ENCODE measurements at regions not wholly inside any gene's neighbourhood (a gene's known extent, or its start where the extent isn't known, plus 50 kb on each side); places are given as distances from the start of the nearest gene placed in this dataset.

GRCh38 chr10:44747593-44748172, 163.5 kb upstream of the TMEM72 start:
- no peaks in the 10 kb centered on the region for H4K20me1 ChIP-seq (ENCODE audit: insufficient read depth)
- no peak for DNase-seq (ENCODE audit: low read depth, low spot score)
- no peak for TF ChIP-seq CBX3 (IDR thresholded peaks at IDR 0.05; ENCODE audit: low read depth)
- no peak for TF ChIP-seq ZNF274 (IDR thresholded peaks at IDR 0.05; ENCODE audit: low read depth, low read length)
- TF ChIP-seq FOSL1 (IDR thresholded peaks at IDR 0.05; ENCODE audit: low read depth) = no peak
- no peak for TF ChIP-seq EZH2 (IDR thresholded peaks at IDR 0.05)
- TF ChIP-seq POLR2A (IDR thresholded peaks at IDR 0.05; ENCODE audit: borderline replicate concordance, extremely low read depth, insufficient read depth, insufficient read length) = no peak
- TF ChIP-seq ELF1 (IDR thresholded peaks at IDR 0.05; ENCODE audit: borderline replicate concordance, low read depth) = no peak
- no peak for TF ChIP-seq SIN3A (IDR thresholded peaks at IDR 0.05; ENCODE audit: low read depth)
- no peaks in the 10 kb centered on the region for H3K9me2 ChIP-seq (ENCODE audit: insufficient read depth)
- H3K9ac ChIP-seq (ENCODE audit: low read length) = no peak overlapping the region
- intact Hi-C loops (cut with micrococcal nuclease) = no loop called here
- no peaks in the 10 kb centered on the region for H3K36me3 ChIP-seq (ENCODE audit: control insufficient read depth in 1 of 2, insufficient read depth in 2 of 2, low read length in 2 of 2)
- H3K4me3 ChIP-seq (replicated peaks in 1 of 2; ENCODE audit: low read depth in 1 of 2, low read length in 2 of 2) = no peak overlapping the region
- no TSS peak for BruUV-seq (replicated peaks)
- no peak overlapping the region for H3K4me2 ChIP-seq (ENCODE audit: low read length)
- no peak overlapping the region for H2AFZ ChIP-seq (ENCODE audit: low read depth, low read length, poor library complexity, severe bottlenecking)
- ATAC-seq = no peak
- RAD21 ChIA-PET (ENCODE audit: low non-redundant PET in 1 of 2, low total read pairs in 2 of 2, uncharacterized antibody in 2 of 2, unreplicated experiment in 2 of 2) = no interaction called here
- CTCF ChIA-PET = no interaction called here
- H3K4me1 ChIP-seq (ENCODE audit: control insufficient read depth in 1 of 2, insufficient read depth in 2 of 2, low read length in 2 of 2) = no peaks in the 10 kb centered on the region
- peaks cover 13% of the 10 kb centered on the region for H3K27me3 ChIP-seq (ENCODE audit: insufficient read depth, low read length)
- H3K9me3 ChIP-seq (ENCODE audit: control insufficient read depth in 1 of 2, insufficient read depth in 1 of 2, low read depth in 1 of 2, low read length in 2 of 2) = no peaks in the 10 kb centered on the region
- POLR2A ChIA-PET = no interaction called here
- no peaks in the 10 kb centered on the region for H3K79me2 ChIP-seq (ENCODE audit: insufficient read depth, low read length)
- no peak overlapping the region for H3K27ac ChIP-seq (ENCODE audit: low read depth, low read length)

GRCh38 chr10:44749151-44749550, 162.0 kb upstream of the TMEM72 start:
- Histone ChIP-seq H3K9ac (ENCODE audit: low read length) (no peak overlapping the region), H3K36me3 (ENCODE audit: control insufficient read depth in 1 of 2, insufficient read depth in 2 of 2, low read length in 2 of 2) (no peaks in the 10 kb centered on the region), H3K9me2 (ENCODE audit: insufficient read depth) (no peaks in the 10 kb centered on the region), H2AFZ (ENCODE audit: low read depth, low read length, poor library complexity, severe bottlenecking) (no peak overlapping the region), H3K79me2 (ENCODE audit: insufficient read depth, low read length) (no peaks in the 10 kb centered on the region), H3K4me2 (ENCODE audit: low read length) (no peak overlapping the region), H3K4me3 (replicated peaks in 1 of 2; ENCODE audit: low read depth in 1 of 2, low read length in 2 of 2) (no peak overlapping the region), H4K20me1 (ENCODE audit: insufficient read depth) (no peaks in the 10 kb centered on the region), H3K9me3 (ENCODE audit: control insufficient read depth in 1 of 2, insufficient read depth in 1 of 2, low read depth in 1 of 2, low read length in 2 of 2) (no peaks in the 10 kb centered on the region), H3K27me3 (ENCODE audit: insufficient read depth, low read length) (peaks cover 19% of the 10 kb centered on the region), H3K27ac (ENCODE audit: low read depth, low read length) (no peak overlapping the region), H3K4me1 (ENCODE audit: control insufficient read depth in 1 of 2, insufficient read depth in 2 of 2, low read length in 2 of 2) (no peaks in the 10 kb centered on the region)
- intact Hi-C loops (cut with micrococcal nuclease) = no loop called here
- no peak for TF ChIP-seq FOSL1 (IDR thresholded peaks at IDR 0.05; ENCODE audit: low read depth)
- TF ChIP-seq, protein P1, sequence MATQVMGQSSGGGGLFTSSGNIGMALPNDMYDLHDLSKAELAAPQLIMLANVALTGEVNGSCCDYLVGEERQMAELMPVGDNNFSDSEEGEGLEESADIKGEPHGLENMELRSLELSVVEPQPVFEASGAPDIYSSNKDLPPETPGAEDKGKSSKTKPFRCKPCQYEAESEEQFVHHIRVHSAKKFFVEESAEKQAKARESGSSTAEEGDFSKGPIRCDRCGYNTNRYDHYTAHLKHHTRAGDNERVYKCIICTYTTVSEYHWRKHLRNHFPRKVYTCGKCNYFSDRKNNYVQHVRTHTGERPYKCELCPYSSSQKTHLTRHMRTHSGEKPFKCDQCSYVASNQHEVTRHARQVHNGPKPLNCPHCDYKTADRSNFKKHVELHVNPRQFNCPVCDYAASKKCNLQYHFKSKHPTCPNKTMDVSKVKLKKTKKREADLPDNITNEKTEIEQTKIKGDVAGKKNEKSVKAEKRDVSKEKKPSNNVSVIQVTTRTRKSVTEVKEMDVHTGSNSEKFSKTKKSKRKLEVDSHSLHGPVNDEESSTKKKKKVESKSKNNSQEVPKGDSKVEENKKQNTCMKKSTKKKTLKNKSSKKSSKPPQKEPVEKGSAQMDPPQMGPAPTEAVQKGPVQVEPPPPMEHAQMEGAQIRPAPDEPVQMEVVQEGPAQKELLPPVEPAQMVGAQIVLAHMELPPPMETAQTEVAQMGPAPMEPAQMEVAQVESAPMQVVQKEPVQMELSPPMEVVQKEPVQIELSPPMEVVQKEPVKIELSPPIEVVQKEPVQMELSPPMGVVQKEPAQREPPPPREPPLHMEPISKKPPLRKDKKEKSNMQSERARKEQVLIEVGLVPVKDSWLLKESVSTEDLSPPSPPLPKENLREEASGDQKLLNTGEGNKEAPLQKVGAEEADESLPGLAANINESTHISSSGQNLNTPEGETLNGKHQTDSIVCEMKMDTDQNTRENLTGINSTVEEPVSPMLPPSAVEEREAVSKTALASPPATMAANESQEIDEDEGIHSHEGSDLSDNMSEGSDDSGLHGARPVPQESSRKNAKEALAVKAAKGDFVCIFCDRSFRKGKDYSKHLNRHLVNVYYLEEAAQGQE (IDR thresholded peaks at IDR 0.05; ENCODE audit: low read depth) = no peak
- no peak for TF ChIP-seq EGR1 (IDR thresholded peaks at IDR 0.05; ENCODE audit: low read depth)
- TF ChIP-seq ZNF274 (IDR thresholded peaks at IDR 0.05; ENCODE audit: low read depth, low read length) = no peak
- TF ChIP-seq POLR2A (IDR thresholded peaks at IDR 0.05; ENCODE audit: borderline replicate concordance, extremely low read depth, insufficient read depth, insufficient read length) = no peak
- no peak for TF ChIP-seq RAD21 (IDR thresholded peaks at IDR 0.05; ENCODE audit: low read depth)
- no peak for TF ChIP-seq CEBPB (IDR thresholded peaks at IDR 0.05; ENCODE audit: low read depth)
- TF ChIP-seq TCF7L2 (IDR thresholded peaks at IDR 0.05; ENCODE audit: borderline replicate concordance, extremely low read depth, insufficient read depth, insufficient read length) = no peak
- TF ChIP-seq JUND (IDR thresholded peaks at IDR 0.05) = no peak
- TF ChIP-seq, protein P2, sequence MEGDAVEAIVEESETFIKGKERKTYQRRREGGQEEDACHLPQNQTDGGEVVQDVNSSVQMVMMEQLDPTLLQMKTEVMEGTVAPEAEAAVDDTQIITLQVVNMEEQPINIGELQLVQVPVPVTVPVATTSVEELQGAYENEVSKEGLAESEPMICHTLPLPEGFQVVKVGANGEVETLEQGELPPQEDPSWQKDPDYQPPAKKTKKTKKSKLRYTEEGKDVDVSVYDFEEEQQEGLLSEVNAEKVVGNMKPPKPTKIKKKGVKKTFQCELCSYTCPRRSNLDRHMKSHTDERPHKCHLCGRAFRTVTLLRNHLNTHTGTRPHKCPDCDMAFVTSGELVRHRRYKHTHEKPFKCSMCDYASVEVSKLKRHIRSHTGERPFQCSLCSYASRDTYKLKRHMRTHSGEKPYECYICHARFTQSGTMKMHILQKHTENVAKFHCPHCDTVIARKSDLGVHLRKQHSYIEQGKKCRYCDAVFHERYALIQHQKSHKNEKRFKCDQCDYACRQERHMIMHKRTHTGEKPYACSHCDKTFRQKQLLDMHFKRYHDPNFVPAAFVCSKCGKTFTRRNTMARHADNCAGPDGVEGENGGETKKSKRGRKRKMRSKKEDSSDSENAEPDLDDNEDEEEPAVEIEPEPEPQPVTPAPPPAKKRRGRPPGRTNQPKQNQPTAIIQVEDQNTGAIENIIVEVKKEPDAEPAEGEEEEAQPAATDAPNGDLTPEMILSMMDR (IDR thresholded peaks at IDR 0.05 in 2 of 3, conservative IDR thresholded peaks at IDR 0.05 in 1 of 3; ENCODE audit: borderline replicate concordance in 1 of 3, insufficient read depth in 1 of 3, low read depth in 2 of 3, low read length in 2 of 3) = no peak
- no peak for TF ChIP-seq POLR2AphosphoS5 (IDR thresholded peaks at IDR 0.05; ENCODE audit: low read depth, low read length)
- TF ChIP-seq YY1 (IDR thresholded peaks at IDR 0.05; ENCODE audit: extremely low read depth, insufficient replicate concordance, low read depth, low read length) = no peak
- ATAC-seq = no peak
- no peak for DNase-seq (ENCODE audit: low read depth, low spot score)
- ChIA-PET POLR2A (no interaction called here), RAD21 (ENCODE audit: low non-redundant PET in 1 of 2, low total read pairs in 2 of 2, uncharacterized antibody in 2 of 2, unreplicated experiment in 2 of 2) (no interaction called here), CTCF (no interaction called here)
- BruUV-seq (replicated peaks) = no TSS peak

Measured in HCT116 (cell line).